Karpas-422 (cell line): ENCODE measurements at regions not wholly inside any gene's neighbourhood (a gene's known extent, or its start where the extent isn't known, plus 50 kb on each side); places are given as distances from the start of the nearest gene placed in this dataset.

Experiments
- DNase-seq: peaks from one replicate; pipeline ENCODE4 v3.0.0-alpha.2; 2015
- H2AFZ ChIP-seq: fragments of 200-600 bp; sonication (generic); 2 replicates; pipeline ENCODE4 v1.6.1; 2014; ENCODE audit warnings: antibody characterized with exemption, low read length, mixed read lengths
- H3K27ac ChIP-seq: fragments of 200-600 bp; sonication (generic); 2 replicates; pipeline ENCODE4 v1.5.1; 2014; ENCODE audit warnings: mild to moderate bottlenecking, low read length, moderate library complexity
- H3K27me3 ChIP-seq: fragments of 200-600 bp; sonication (generic); 2 replicates; pipeline ENCODE4 v1.6.1; 2014; ENCODE audit warnings: low read length, mixed read lengths
- H3K36me3 ChIP-seq: fragments of 200-600 bp; sonication (generic); 2 replicates; pipeline ENCODE4 v1.6.1; 2014; ENCODE audit warnings: low read length, mixed read lengths; ENCODE audit not compliant: insufficient read depth
- H3K4me1 ChIP-seq: fragments of 200-600 bp; sonication (generic); 2 replicates; pipeline ENCODE4 v1.6.1; 2014; ENCODE audit warnings: mild to moderate bottlenecking, low read length, mixed read lengths
- H3K4me2 ChIP-seq: fragments of 200-600 bp; sonication (generic); 2 replicates; pipeline ENCODE4 v1.6.1; 2014; ENCODE audit warnings: low read length, low read depth, mild to moderate bottlenecking; ENCODE audit not compliant: poor library complexity, severe bottlenecking
- H3K4me3 ChIP-seq: fragments of 200-600 bp; sonication (generic); 2 replicates; pipeline ENCODE4 v1.5.1; 2014; ENCODE audit warnings: mild to moderate bottlenecking, antibody characterized with exemption, low read length, mixed read lengths
- H3K79me2 ChIP-seq: fragments of 200-600 bp; sonication (generic); 2 replicates; pipeline ENCODE4 v1.6.1; 2014; ENCODE audit warnings: mild to moderate bottlenecking, low read length, mixed read lengths
- H3K9ac ChIP-seq: fragments of 200-600 bp; sonication (generic); 2 replicates; pipeline ENCODE4 v1.6.0; 2014; ENCODE audit warnings: low read length
- H3K9me2 ChIP-seq: fragments of 200-600 bp; sonication (generic), shearing (Covaris generic); replicated peaks from 2 replicates; pipeline ENCODE4 v1.6.0; 2014; ENCODE audit warnings: mild to moderate bottlenecking, low read length, moderate library complexity; ENCODE audit not compliant: insufficient read depth
- H3K9me3 ChIP-seq: fragments of 300-700, 200-600 bp; sonication (generic); 2 replicates; pipeline ENCODE4 v1.6.1; 2014; ENCODE audit warnings: low read length, mixed read lengths
- H4K20me1 ChIP-seq: fragments of 200-600 bp; sonication (generic); 2 replicates; pipeline ENCODE4 v1.6.1; 2014; ENCODE audit warnings: mild to moderate bottlenecking, antibody characterized with exemption, low read length, low read depth; ENCODE audit not compliant: insufficient read depth

- Histone ChIP-seq H3K9me2 (no peaks in the 10 kb centered on the region), H3K4me1 (peaks cover 91% of the 10 kb centered on the region), H3K27me3 (no peaks in the 10 kb centered on the region), H3K27ac (peak overlapping the region; percentile 93), H3K36me3 (no peaks in the 10 kb centered on the region), H3K79me2 (no peaks in the 10 kb centered on the region), H3K4me2 (peak overlapping the region; percentile 83), H3K9ac (peak overlapping the region; percentile 84), H3K9me3 (no peaks in the 10 kb centered on the region), H2AFZ (no peak overlapping the region), H4K20me1 (no peaks in the 10 kb centered on the region), H3K4me3 (peak overlapping the region; percentile 66)
- peak; percentile 83 for DNase-seq
Measured at GRCh38 chr14:104395276-104395675, 184.3 kb upstream of the C14orf180 start.

GRCh38 chr14:104395941-104396681, 183.5 kb upstream of the C14orf180 start:
- Histone ChIP-seq H3K4me1 (peaks cover 100% of the 10 kb centered on the region), H3K9me2 (no peaks in the 10 kb centered on the region), H3K27ac (peak overlapping the region; percentile 93)

GRCh38 chr14:104396682-104397470, 182.7 kb upstream of the C14orf180 start:
- Histone ChIP-seq H3K27ac (peak overlapping the region; percentile 93), H3K4me2 (peak overlapping the region; percentile 83), H3K4me3 (peak overlapping the region; percentile 66), H3K79me2 (no peaks in the 10 kb centered on the region), H3K27me3 (no peaks in the 10 kb centered on the region), H3K36me3 (no peaks in the 10 kb centered on the region), H3K9ac (peak overlapping the region; percentile 84), H3K9me3 (no peaks in the 10 kb centered on the region), H4K20me1 (no peaks in the 10 kb centered on the region), H2AFZ (no peak overlapping the region), H3K9me2 (no peaks in the 10 kb centered on the region), H3K4me1 (peaks cover 100% of the 10 kb centered on the region)
- peak; percentile 94 for DNase-seq

More at GRCh38 chr14:104395941-104396681, 183.5 kb upstream of the C14orf180 start:
- H3K9me3 ChIP-seq: no peaks in the 10 kb centered on the region
- H3K4me2 ChIP-seq: peak overlapping the region; percentile 83
- peak overlapping the region; percentile 84 for H3K9ac ChIP-seq
- no peak overlapping the region for H2AFZ ChIP-seq
- no peaks in the 10 kb centered on the region for H3K36me3 ChIP-seq
- no peaks in the 10 kb centered on the region for H4K20me1 ChIP-seq
- peak; percentile 60 for DNase-seq
- no peaks in the 10 kb centered on the region for H3K27me3 ChIP-seq
- H3K79me2 ChIP-seq: no peaks in the 10 kb centered on the region
- H3K4me3 ChIP-seq: peak overlapping the region; percentile 66

GRCh38 chr14:104397956-104398355, 181.6 kb upstream of the C14orf180 start:
- H2AFZ ChIP-seq: no peak overlapping the region
- peak overlapping the region; percentile 93 for H3K27ac ChIP-seq
- no peak overlapping the region for H3K4me3 ChIP-seq
- no peak overlapping the region for H3K4me2 ChIP-seq
- no peaks in the 10 kb centered on the region for H4K20me1 ChIP-seq
- H3K79me2 ChIP-seq: no peaks in the 10 kb centered on the region
- H3K9me2 ChIP-seq: no peaks in the 10 kb centered on the region
- H3K4me1 ChIP-seq: peaks cover 97% of the 10 kb centered on the region
- no peaks in the 10 kb centered on the region for H3K9me3 ChIP-seq
- DNase-seq: no peak
- H3K9ac ChIP-seq: no peak overlapping the region
- no peaks in the 10 kb centered on the region for H3K27me3 ChIP-seq
- H3K36me3 ChIP-seq: no peaks in the 10 kb centered on the region

GRCh38 chr14:104398656-104399055, 180.9 kb upstream of the C14orf180 start:
- H3K4me1 ChIP-seq: peaks cover 97% of the 10 kb centered on the region
- H3K9me3 ChIP-seq: no peaks in the 10 kb centered on the region
- H4K20me1 ChIP-seq: no peaks in the 10 kb centered on the region
- H3K79me2 ChIP-seq: no peaks in the 10 kb centered on the region
- H3K9ac ChIP-seq: no peak overlapping the region
- H3K27ac ChIP-seq: no peak overlapping the region
- DNase-seq: no peak
- no peak overlapping the region for H3K4me3 ChIP-seq
- no peaks in the 10 kb centered on the region for H3K27me3 ChIP-seq
- no peaks in the 10 kb centered on the region for H3K36me3 ChIP-seq
- no peak overlapping the region for H2AFZ ChIP-seq
- no peaks in the 10 kb centered on the region for H3K9me2 ChIP-seq
- no peak overlapping the region for H3K4me2 ChIP-seq

GRCh38 chr14:104399432-104400155, 180.0 kb upstream of the C14orf180 start:
- Histone ChIP-seq H3K27ac (no peak overlapping the region), H3K9ac (0 out of 2 replicates have a peak overlapping the region, but pooled peaks have one; percentile 4), H2AFZ (peak overlapping the region; percentile 22; the same call in 1 of the 2 replicates), H3K36me3 (no peaks in the 10 kb centered on the region), H3K9me3 (no peaks in the 10 kb centered on the region), H3K9me2 (no peaks in the 10 kb centered on the region), H3K4me3 (no peak overlapping the region), H3K79me2 (no peaks in the 10 kb centered on the region), H3K4me1 (peaks cover 88% of the 10 kb centered on the region), H4K20me1 (no peaks in the 10 kb centered on the region), H3K4me2 (peak overlapping the region; percentile 6), H3K27me3 (no peaks in the 10 kb centered on the region)
- DNase-seq: peak; percentile 81

GRCh38 chr14:104400355-104400754, 179.2 kb upstream of the C14orf180 start:
- no peak overlapping the region for H3K9ac ChIP-seq
- H3K9me3 ChIP-seq: no peaks in the 10 kb centered on the region
- H2AFZ ChIP-seq: 0 out of 2 replicates have a peak overlapping the region, but pooled peaks have one; percentile 22
- H3K4me3 ChIP-seq: no peak overlapping the region
- H3K27ac ChIP-seq: no peak overlapping the region
- H3K4me1 ChIP-seq: peaks cover 81% of the 10 kb centered on the region
- H3K4me2 ChIP-seq: peak overlapping the region; percentile 6
- H3K79me2 ChIP-seq: no peaks in the 10 kb centered on the region
- H3K36me3 ChIP-seq: no peaks in the 10 kb centered on the region
- H3K27me3 ChIP-seq: no peaks in the 10 kb centered on the region
- H4K20me1 ChIP-seq: no peaks in the 10 kb centered on the region
- DNase-seq: no peak
- H3K9me2 ChIP-seq: no peaks in the 10 kb centered on the region

DNA sequence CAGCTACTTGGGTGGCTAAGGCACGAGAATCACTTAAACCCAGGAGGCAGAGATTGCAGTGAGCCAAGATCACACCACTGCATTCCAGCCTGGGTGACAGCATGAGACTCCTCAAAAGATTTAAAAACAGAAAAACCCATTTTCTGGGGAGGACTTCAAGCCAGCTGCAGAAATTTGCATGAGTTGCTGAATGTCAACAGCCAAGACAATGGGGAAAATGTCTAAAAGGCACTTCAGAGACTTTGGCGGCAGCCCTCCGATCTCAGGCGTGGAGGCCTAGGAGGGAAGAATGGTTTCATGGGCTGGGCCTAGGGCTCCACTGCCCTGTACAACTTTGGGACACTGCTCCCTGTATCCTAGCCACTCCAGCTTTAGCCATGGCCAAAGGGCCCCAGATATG, 177.8 kb upstream of the C14orf180 start:
- DNase-seq: no peak
- Histone ChIP-seq H3K9me3 (no peaks in the 10 kb centered on the region), H3K4me2 (no peak overlapping the region), H3K27me3 (no peaks in the 10 kb centered on the region), H3K4me3 (no peak overlapping the region), H3K4me1 (peaks cover 66% of the 10 kb centered on the region), H3K9ac (no peak overlapping the region), H3K27ac (no peak overlapping the region), H3K36me3 (no peaks in the 10 kb centered on the region), H4K20me1 (no peaks in the 10 kb centered on the region), H3K79me2 (no peaks in the 10 kb centered on the region), H3K9me2 (no peaks in the 10 kb centered on the region), H2AFZ (no peak overlapping the region)
